ENCODE measurements at regions not wholly inside any gene's neighbourhood (a gene's known extent, or its start where the extent isn't known, plus 50 kb on each side); places are given as distances from the start of the nearest gene placed in this dataset.

DNA sequence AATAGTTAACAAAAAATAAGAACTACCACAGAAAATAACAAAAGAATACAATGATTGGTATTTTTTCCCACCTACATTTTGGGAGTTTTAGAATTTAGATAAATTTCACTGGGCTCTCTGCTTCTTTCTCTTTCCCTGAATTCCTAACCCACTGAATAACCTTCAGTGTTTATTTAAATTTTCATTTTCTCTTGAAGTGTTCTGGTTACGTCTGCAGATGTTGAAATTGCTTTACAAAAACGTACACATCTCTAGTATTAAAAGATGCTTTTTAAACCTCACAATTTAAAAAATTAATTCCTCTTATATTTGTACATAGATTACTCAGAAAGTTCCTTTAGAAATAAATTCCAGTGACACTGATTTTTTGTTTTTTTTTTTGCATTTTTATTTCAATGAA, 158.7 kb upstream of the TUT7 start (continued):
- TF ChIP-seq, protein P1, sequence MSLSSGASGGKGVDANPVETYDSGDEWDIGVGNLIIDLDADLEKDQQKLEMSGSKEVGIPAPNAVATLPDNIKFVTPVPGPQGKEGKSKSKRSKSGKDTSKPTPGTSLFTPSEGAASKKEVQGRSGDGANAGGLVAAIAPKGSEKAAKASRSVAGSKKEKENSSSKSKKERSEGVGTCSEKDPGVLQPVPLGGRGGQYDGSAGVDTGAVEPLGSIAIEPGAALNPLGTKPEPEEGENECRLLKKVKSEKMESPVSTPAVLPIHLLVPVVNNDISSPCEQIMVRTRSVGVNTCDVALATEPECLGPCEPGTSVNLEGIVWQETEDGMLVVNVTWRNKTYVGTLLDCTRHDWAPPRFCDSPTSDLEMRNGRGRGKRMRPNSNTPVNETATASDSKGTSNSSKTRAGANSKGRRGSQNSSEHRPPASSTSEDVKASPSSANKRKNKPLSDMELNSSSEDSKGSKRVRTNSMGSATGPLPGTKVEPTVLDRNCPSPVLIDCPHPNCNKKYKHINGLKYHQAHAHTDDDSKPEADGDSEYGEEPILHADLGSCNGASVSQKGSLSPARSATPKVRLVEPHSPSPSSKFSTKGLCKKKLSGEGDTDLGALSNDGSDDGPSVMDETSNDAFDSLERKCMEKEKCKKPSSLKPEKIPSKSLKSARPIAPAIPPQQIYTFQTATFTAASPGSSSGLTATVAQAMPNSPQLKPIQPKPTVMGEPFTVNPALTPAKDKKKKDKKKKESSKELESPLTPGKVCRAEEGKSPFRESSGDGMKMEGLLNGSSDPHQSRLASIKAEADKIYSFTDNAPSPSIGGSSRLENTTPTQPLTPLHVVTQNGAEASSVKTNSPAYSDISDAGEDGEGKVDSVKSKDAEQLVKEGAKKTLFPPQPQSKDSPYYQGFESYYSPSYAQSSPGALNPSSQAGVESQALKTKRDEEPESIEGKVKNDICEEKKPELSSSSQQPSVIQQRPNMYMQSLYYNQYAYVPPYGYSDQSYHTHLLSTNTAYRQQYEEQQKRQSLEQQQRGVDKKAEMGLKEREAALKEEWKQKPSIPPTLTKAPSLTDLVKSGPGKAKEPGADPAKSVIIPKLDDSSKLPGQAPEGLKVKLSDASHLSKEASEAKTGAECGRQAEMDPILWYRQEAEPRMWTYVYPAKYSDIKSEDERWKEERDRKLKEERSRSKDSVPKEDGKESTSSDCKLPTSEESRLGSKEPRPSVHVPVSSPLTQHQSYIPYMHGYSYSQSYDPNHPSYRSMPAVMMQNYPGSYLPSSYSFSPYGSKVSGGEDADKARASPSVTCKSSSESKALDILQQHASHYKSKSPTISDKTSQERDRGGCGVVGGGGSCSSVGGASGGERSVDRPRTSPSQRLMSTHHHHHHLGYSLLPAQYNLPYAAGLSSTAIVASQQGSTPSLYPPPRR (CRISPR knock-in tag; IDR thresholded peaks at IDR 0.05; ENCODE audit: borderline replicate concordance): no peak
- no peak for TF ChIP-seq ZFP36L1 (CRISPR knock-in tag; IDR thresholded peaks at IDR 0.05)
- TF ChIP-seq STAT5B (CRISPR knock-in tag; IDR thresholded peaks at IDR 0.05): no peak

DNA sequence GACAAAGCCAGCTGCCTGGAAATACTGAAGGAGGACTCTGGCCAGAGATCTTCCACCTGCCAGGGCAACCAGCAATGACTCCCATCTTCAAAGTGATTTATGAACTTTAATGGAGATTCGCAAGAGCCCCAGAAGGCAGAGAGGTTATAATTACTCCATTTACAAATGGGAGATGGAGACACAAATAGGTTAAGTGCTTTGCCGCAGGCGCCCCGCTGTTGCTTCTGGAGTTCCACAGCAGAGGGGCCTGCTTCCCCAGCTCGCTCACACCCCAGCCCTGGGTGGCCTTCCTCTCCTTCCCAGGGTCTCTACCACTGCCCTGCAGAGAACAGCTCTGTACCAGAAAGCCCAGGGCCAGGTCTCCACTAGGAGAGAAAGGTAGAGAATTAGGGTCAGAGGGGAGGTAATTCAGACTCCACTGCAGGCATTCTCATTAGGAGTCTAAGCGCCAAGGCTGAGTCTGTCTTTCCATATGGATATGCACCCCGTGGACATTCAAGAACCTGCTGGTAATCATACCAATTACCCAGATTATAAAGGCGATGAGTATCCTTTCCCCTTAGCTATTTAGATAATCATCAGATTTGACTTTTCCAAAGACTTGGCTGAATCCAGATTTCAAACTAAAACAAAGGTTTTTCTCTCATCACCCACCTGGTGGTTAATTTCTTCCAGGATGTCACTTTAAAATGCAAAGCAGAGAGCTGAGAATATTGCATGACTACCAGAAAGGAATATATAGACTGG, 157.6 kb upstream of the TUT7 start:
- Histone ChIP-seq H3K9ac (ENCODE audit: insufficient read depth, low read depth, low read length) (no peak overlapping the region), H3K27ac (ENCODE audit: extremely low read length, insufficient read depth, low read length) (no peak overlapping the region), H3K79me2 (ENCODE audit: insufficient read depth, low read length) (no peaks in the 10 kb centered on the region), H3K9me3 (ENCODE audit: low read length) (no peaks in the 10 kb centered on the region), H3K4me1 (ENCODE audit: insufficient read depth, low read length) (no peaks in the 10 kb centered on the region), H3K36me3 (replicated peaks in 1 of 2; ENCODE audit: control insufficient read depth in 1 of 2, insufficient read depth in 2 of 2, low read length in 2 of 2) (no peaks in the 10 kb centered on the region), H3K27me3 (ENCODE audit: control insufficient read depth in 1 of 2, insufficient read depth in 2 of 2, low read length in 2 of 2) (peaks cover 2 to 28% of the 10 kb centered on the region in 2 experiments; a peak in 3 of 5 replicates), H4K20me1 (ENCODE audit: insufficient read depth, low read length) (no peaks in the 10 kb centered on the region), H3K4me2 (ENCODE audit: low read depth, low read length) (no peak overlapping the region), H2AFZ (ENCODE audit: low read length) (no peak overlapping the region), H3K4me3 (replicated peaks in 1 of 3; ENCODE audit: insufficient read depth in 1 of 3, low read depth in 2 of 3, low read length in 3 of 3) (no peak overlapping the region)
- ATAC-seq: no peak
- no TSS peak for BruUV-seq (replicated peaks)
- CTCF ChIA-PET (ENCODE audit: low intra/inter-chr PET ratio, low total read pairs): no interaction called here
- DNase-seq (ENCODE audit: low spot score): no peak
- FAIRE-seq: no peak
- intact Hi-C loops (cut with micrococcal nuclease; ENCODE audit: unreplicated experiment) (no loop called here), in situ Hi-C loops (cut with HindIII; ENCODE audit: extremely low pct_ligation_motif_present, low pct_unique_long_range_greater_than_20kb) (no loop called here)
- WGBS (ENCODE audit: low lambda C conversion rate): 37% methylated on average over 8 of the region's 8 CpGs
- POLR2A ChIA-PET: no interaction called here
- TF ChIP-seq ZNF598 (CRISPR knock-in tag; IDR thresholded peaks at IDR 0.05; ENCODE audit: borderline replicate concordance) (no peak), TOE1 (CRISPR knock-in tag; IDR thresholded peaks at IDR 0.05) (no peak), TOPORS (CRISPR knock-in tag; IDR thresholded peaks at IDR 0.05) (no peak)
- TF ChIP-seq, protein P2, sequence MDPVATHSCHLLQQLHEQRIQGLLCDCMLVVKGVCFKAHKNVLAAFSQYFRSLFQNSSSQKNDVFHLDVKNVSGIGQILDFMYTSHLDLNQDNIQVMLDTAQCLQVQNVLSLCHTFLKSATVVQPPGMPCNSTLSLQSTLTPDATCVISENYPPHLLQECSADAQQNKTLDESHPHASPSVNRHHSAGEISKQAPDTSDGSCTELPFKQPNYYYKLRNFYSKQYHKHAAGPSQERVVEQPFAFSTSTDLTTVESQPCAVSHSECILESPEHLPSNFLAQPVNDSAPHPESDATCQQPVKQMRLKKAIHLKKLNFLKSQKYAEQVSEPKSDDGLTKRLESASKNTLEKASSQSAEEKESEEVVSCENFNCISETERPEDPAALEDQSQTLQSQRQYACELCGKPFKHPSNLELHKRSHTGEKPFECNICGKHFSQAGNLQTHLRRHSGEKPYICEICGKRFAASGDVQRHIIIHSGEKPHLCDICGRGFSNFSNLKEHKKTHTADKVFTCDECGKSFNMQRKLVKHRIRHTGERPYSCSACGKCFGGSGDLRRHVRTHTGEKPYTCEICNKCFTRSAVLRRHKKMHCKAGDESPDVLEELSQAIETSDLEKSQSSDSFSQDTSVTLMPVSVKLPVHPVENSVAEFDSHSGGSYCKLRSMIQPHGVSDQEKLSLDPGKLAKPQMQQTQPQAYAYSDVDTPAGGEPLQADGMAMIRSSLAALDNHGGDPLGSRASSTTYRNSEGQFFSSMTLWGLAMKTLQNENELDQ (CRISPR knock-in tag; IDR thresholded peaks at IDR 0.05; ENCODE audit: borderline replicate concordance): no peak
- TF ChIP-seq, protein P3, sequence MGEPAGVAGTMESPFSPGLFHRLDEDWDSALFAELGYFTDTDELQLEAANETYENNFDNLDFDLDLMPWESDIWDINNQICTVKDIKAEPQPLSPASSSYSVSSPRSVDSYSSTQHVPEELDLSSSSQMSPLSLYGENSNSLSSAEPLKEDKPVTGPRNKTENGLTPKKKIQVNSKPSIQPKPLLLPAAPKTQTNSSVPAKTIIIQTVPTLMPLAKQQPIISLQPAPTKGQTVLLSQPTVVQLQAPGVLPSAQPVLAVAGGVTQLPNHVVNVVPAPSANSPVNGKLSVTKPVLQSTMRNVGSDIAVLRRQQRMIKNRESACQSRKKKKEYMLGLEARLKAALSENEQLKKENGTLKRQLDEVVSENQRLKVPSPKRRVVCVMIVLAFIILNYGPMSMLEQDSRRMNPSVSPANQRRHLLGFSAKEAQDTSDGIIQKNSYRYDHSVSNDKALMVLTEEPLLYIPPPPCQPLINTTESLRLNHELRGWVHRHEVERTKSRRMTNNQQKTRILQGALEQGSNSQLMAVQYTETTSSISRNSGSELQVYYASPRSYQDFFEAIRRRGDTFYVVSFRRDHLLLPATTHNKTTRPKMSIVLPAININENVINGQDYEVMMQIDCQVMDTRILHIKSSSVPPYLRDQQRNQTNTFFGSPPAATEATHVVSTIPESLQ (CRISPR knock-in tag; conservative IDR thresholded peaks at IDR 0.05): no peak
- TF ChIP-seq, protein P4, sequence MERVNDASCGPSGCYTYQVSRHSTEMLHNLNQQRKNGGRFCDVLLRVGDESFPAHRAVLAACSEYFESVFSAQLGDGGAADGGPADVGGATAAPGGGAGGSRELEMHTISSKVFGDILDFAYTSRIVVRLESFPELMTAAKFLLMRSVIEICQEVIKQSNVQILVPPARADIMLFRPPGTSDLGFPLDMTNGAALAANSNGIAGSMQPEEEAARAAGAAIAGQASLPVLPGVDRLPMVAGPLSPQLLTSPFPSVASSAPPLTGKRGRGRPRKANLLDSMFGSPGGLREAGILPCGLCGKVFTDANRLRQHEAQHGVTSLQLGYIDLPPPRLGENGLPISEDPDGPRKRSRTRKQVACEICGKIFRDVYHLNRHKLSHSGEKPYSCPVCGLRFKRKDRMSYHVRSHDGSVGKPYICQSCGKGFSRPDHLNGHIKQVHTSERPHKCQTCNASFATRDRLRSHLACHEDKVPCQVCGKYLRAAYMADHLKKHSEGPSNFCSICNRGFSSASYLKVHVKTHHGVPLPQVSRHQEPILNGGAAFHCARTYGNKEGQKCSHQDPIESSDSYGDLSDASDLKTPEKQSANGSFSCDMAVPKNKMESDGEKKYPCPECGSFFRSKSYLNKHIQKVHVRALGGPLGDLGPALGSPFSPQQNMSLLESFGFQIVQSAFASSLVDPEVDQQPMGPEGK (CRISPR knock-in tag; IDR thresholded peaks at IDR 0.05): no peak

Measured in HepG2 (cell line).